ENCODE measurements at regions not wholly inside any gene's neighbourhood (a gene's known extent, or its start where the extent isn't known, plus 50 kb on each side); places are given as distances from the start of the nearest gene placed in this dataset.

GRCh38 chr10:78150756-78151155 is 117.1 kb downstream of the RPS24 start:
- no peak overlapping the region for H3K9ac ChIP-seq (ENCODE audit: insufficient read depth, low read length)
- H3K4me2 ChIP-seq (ENCODE audit: extremely low read depth, insufficient read depth, low read length) = no peak overlapping the region
- H2AFZ ChIP-seq (ENCODE audit: low read length) = no peak overlapping the region
- H4K20me1 ChIP-seq (ENCODE audit: control insufficient read depth, extremely low read depth, insufficient read depth, low read length) = no peaks in the 10 kb centered on the region
- no peak for DNase-seq (ENCODE audit: low read depth in 2 of 2)
- TF ChIP-seq CTCF (conservative IDR thresholded peaks at IDR 0.05 in 1 of 2, IDR thresholded peaks at IDR 0.05 in 1 of 2; ENCODE audit: low read depth in 1 of 2, low read length in 2 of 2) (no peak), EZH2 (IDR thresholded peaks at IDR 0.05; ENCODE audit: low read length, missing control alignments) (no peak)
- no peaks in the 10 kb centered on the region for H3K79me2 ChIP-seq (ENCODE audit: control insufficient read depth, insufficient read depth, low read length)
- H3K9me3 ChIP-seq (ENCODE audit: control insufficient read depth, insufficient read depth, low read depth, low read length) = no peaks in the 10 kb centered on the region
- H3K27me3 ChIP-seq (ENCODE audit: control insufficient read depth, insufficient read depth, low read length) = peaks cover 9% of the 10 kb centered on the region
- H3K36me3 ChIP-seq (ENCODE audit: control insufficient read depth, insufficient read depth, low read length) = no peaks in the 10 kb centered on the region
- H3K27ac ChIP-seq (ENCODE audit: insufficient read depth, low read length) = no peak overlapping the region
- no peak overlapping the region for H3K4me3 ChIP-seq (replicated peaks in 1 of 4; ENCODE audit: control extremely low read depth in 1 of 4, insufficient read depth in 1 of 4, low read depth in 3 of 4, low read length in 4 of 4)
- H3K4me1 ChIP-seq (ENCODE audit: control insufficient read depth, extremely low read depth, insufficient read depth, low read length) = no peaks in the 10 kb centered on the region

GRCh38 chr10:78155722-78156121 is 122.1 kb downstream of the RPS24 start:
- no peaks in the 10 kb centered on the region for H3K36me3 ChIP-seq (ENCODE audit: control insufficient read depth, insufficient read depth, low read length)
- H3K4me1 ChIP-seq (ENCODE audit: control insufficient read depth, extremely low read depth, insufficient read depth, low read length) = no peaks in the 10 kb centered on the region
- no peak overlapping the region for H2AFZ ChIP-seq (ENCODE audit: low read length)
- DNase-seq (ENCODE audit: low read depth in 2 of 2) = no peak
- H4K20me1 ChIP-seq (ENCODE audit: control insufficient read depth, extremely low read depth, insufficient read depth, low read length) = no peaks in the 10 kb centered on the region
- H3K4me2 ChIP-seq (ENCODE audit: extremely low read depth, insufficient read depth, low read length) = no peak overlapping the region
- H3K4me3 ChIP-seq (replicated peaks in 1 of 4; ENCODE audit: control extremely low read depth in 1 of 4, insufficient read depth in 1 of 4, low read depth in 3 of 4, low read length in 4 of 4) = no peak overlapping the region
- H3K79me2 ChIP-seq (ENCODE audit: control insufficient read depth, insufficient read depth, low read length) = no peaks in the 10 kb centered on the region
- no peaks in the 10 kb centered on the region for H3K9me3 ChIP-seq (ENCODE audit: control insufficient read depth, insufficient read depth, low read depth, low read length)
- no peak for TF ChIP-seq CTCF (conservative IDR thresholded peaks at IDR 0.05 in 1 of 2, IDR thresholded peaks at IDR 0.05 in 1 of 2; ENCODE audit: low read depth in 1 of 2, low read length in 2 of 2)
- TF ChIP-seq EZH2 (IDR thresholded peaks at IDR 0.05; ENCODE audit: low read length, missing control alignments) = no peak
- H3K27me3 ChIP-seq (ENCODE audit: control insufficient read depth, insufficient read depth, low read length) = peaks cover 2% of the 10 kb centered on the region
- no peak overlapping the region for H3K9ac ChIP-seq (ENCODE audit: insufficient read depth, low read length)
- no peak overlapping the region for H3K27ac ChIP-seq (ENCODE audit: insufficient read depth, low read length)

- Histone ChIP-seq H3K4me1 (ENCODE audit: control insufficient read depth, extremely low read depth, insufficient read depth, low read length) (no peaks in the 10 kb centered on the region), H3K36me3 (ENCODE audit: control insufficient read depth, insufficient read depth, low read length) (no peaks in the 10 kb centered on the region), H3K27me3 (ENCODE audit: control insufficient read depth, insufficient read depth, low read length) (no peaks in the 10 kb centered on the region), H3K4me2 (ENCODE audit: extremely low read depth, insufficient read depth, low read length) (no peak overlapping the region), H3K9me3 (ENCODE audit: control insufficient read depth, insufficient read depth, low read depth, low read length) (no peaks in the 10 kb centered on the region), H2AFZ (ENCODE audit: low read length) (no peak overlapping the region), H3K27ac (ENCODE audit: insufficient read depth, low read length) (no peak overlapping the region), H3K79me2 (ENCODE audit: control insufficient read depth, insufficient read depth, low read length) (no peaks in the 10 kb centered on the region), H3K4me3 (replicated peaks in 1 of 4; ENCODE audit: control extremely low read depth in 1 of 4, insufficient read depth in 1 of 4, low read depth in 3 of 4, low read length in 4 of 4) (no peak overlapping the region), H3K9ac (ENCODE audit: insufficient read depth, low read length) (no peak overlapping the region), H4K20me1 (ENCODE audit: control insufficient read depth, extremely low read depth, insufficient read depth, low read length) (no peaks in the 10 kb centered on the region)
- DNase-seq (ENCODE audit: low read depth in 2 of 2) = no peak
- TF ChIP-seq EZH2 (IDR thresholded peaks at IDR 0.05; ENCODE audit: low read length, missing control alignments) (no peak), CTCF (conservative IDR thresholded peaks at IDR 0.05 in 1 of 2, IDR thresholded peaks at IDR 0.05 in 1 of 2; ENCODE audit: low read depth in 1 of 2, low read length in 2 of 2) (no peak)
Measured at GRCh38 chr10:78160591-78160990, 126.9 kb downstream of the RPS24 start.
